Ishikawa (cell line): ENCODE measurements at regions not wholly inside any gene's neighbourhood (a gene's known extent, or its start where the extent isn't known, plus 50 kb on each side); places are given as distances from the start of the nearest gene placed in this dataset.

ENCODE experiments used
- CEBPB ChIP-seq: IDR thresholded peaks from 2 replicates; pipeline ENCODE4 v1.6.1; 2012
- CREB1 ChIP-seq: IDR thresholded peaks from 2 replicates; pipeline ENCODE4 v1.6.1; 2012; ENCODE audit warnings: low read depth
- EGR1 ChIP-seq: IDR thresholded peaks from 2 replicates; pipeline ENCODE4 v1.6.1; 2012
- EP300 ChIP-seq: IDR thresholded peaks from 2 replicates; pipeline ENCODE4 v1.6.1; 2012; ENCODE audit warnings: borderline replicate concordance
- FOXM1 ChIP-seq: IDR thresholded peaks from 2 replicates; pipeline ENCODE4 v1.6.1; 2012; ENCODE audit warnings: low read depth, borderline replicate concordance
- NFIC ChIP-seq: IDR thresholded peaks from 2 replicates; pipeline ENCODE4 v1.6.1; 2012
- RAD21 ChIP-seq: IDR thresholded peaks from 2 replicates; pipeline ENCODE4 v1.6.1; 2012; ENCODE audit warnings: low read depth
- TAF1 ChIP-seq: IDR thresholded peaks from 2 replicates; pipeline ENCODE4 v1.6.1; 2012; ENCODE audit warnings: low read depth, mild to moderate bottlenecking
- TCF12 ChIP-seq: IDR thresholded peaks from 2 replicates; pipeline ENCODE4 v1.6.1; 2012; ENCODE audit warnings: low read depth
- TEAD4 ChIP-seq: IDR thresholded peaks from 2 replicates; pipeline ENCODE4 v1.6.1; 2012
- YY1 ChIP-seq: IDR thresholded peaks from 2 replicates; pipeline ENCODE4 v1.6.1; 2012; ENCODE audit warnings: low read depth
- ZBTB7A ChIP-seq: IDR thresholded peaks from 2 replicates; pipeline ENCODE4 v1.6.1; 2012; ENCODE audit warnings: low read depth
- TF ChIP-seq, protein P1 (sequence below): IDR thresholded peaks from 2 replicates; pipeline ENCODE4 v1.6.1; 2012
- TF ChIP-seq, protein P2 (sequence below): IDR thresholded peaks from 2 replicates; pipeline ENCODE4 v1.6.1; 2012; ENCODE audit warnings: low read depth, mild to moderate bottlenecking
- TF ChIP-seq, protein P3 (sequence below): IDR thresholded peaks from 2 replicates; pipeline ENCODE4 v1.6.1; 2012

DNA sequence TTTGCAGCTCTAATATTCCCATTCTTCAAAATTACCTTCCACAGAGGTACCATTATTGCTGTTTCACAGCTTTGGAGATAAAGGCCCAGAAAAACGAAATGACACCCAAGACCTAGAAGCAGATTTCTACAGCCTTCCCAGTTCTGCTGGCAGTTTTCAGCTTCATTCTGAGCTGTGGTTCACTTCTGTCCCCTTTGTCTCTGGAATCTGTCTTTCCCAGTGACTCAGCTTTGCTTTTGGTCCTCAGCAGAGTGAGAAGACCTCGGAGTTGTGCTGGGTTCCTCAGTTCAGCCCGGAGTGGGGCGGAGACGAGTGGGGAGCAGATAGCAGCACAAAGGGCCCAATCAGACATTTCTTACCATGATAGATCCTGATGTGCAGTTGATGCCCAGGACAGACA lies 180.7 kb upstream of the CXCR4 start:
- TF ChIP-seq TCF12 (no peak), FOXM1 (no peak), RAD21 (no peak)
- TF ChIP-seq, protein P1, sequence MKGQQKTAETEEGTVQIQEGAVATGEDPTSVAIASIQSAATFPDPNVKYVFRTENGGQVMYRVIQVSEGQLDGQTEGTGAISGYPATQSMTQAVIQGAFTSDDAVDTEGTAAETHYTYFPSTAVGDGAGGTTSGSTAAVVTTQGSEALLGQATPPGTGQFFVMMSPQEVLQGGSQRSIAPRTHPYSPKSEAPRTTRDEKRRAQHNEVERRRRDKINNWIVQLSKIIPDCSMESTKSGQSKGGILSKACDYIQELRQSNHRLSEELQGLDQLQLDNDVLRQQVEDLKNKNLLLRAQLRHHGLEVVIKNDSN, result no peak

DNA sequence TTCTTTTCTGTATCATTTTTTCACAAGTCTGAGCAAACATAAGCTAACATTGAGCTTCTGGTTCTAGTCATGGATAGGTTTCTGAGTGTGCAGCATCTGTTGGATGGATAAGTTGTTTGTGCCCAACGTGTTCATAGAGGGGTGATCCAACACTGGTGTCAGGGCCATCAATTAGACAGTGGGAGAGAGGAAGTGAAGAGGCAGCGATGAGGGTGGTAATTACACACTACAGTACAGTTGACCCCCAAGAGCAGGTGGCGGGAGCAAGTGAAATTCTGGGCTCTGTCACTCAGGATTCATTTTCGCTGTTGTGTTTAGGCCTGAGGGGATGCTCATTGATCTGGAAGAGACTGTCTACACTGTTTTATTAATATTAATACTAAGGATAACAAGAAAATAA lies 180.0 kb upstream of the CXCR4 start:
- TF ChIP-seq RAD21 (no peak), EP300 (no peak), EGR1 (no peak), YY1 (no peak)
- TF ChIP-seq, protein P1, result no peak

DNA sequence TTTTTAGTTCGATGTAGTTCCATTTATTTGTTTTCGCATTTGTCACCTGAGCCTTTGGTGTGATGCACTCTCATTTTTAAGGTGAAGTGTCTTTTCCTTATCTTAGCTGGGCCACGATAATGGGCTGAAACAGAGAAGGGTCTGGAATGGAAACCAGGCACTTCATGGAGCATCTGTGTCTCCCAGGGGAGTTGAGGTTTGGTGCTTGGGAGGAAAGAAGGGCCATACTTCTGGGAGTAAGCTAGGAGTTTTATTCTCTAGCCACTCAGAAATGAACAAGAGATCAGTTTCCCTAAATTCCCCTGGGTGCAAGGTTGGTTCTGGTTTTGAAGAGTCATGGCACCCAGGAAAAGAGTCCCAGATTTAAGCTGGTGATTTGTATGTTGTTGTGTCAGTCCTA lies 179.4 kb upstream of the CXCR4 start:
- TF ChIP-seq EGR1 (no peak), YY1 (no peak), TEAD4 (no peak), NFIC (no peak), TCF12 (no peak), CREB1 (no peak), ZBTB7A (no peak), TAF1 (no peak), EP300 (no peak), RAD21 (no peak), FOXM1 (no peak), CEBPB (no peak)
- TF ChIP-seq, protein P2, sequence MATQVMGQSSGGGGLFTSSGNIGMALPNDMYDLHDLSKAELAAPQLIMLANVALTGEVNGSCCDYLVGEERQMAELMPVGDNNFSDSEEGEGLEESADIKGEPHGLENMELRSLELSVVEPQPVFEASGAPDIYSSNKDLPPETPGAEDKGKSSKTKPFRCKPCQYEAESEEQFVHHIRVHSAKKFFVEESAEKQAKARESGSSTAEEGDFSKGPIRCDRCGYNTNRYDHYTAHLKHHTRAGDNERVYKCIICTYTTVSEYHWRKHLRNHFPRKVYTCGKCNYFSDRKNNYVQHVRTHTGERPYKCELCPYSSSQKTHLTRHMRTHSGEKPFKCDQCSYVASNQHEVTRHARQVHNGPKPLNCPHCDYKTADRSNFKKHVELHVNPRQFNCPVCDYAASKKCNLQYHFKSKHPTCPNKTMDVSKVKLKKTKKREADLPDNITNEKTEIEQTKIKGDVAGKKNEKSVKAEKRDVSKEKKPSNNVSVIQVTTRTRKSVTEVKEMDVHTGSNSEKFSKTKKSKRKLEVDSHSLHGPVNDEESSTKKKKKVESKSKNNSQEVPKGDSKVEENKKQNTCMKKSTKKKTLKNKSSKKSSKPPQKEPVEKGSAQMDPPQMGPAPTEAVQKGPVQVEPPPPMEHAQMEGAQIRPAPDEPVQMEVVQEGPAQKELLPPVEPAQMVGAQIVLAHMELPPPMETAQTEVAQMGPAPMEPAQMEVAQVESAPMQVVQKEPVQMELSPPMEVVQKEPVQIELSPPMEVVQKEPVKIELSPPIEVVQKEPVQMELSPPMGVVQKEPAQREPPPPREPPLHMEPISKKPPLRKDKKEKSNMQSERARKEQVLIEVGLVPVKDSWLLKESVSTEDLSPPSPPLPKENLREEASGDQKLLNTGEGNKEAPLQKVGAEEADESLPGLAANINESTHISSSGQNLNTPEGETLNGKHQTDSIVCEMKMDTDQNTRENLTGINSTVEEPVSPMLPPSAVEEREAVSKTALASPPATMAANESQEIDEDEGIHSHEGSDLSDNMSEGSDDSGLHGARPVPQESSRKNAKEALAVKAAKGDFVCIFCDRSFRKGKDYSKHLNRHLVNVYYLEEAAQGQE, result no peak
- TF ChIP-seq, protein P1, result no peak
- TF ChIP-seq, protein P3, sequence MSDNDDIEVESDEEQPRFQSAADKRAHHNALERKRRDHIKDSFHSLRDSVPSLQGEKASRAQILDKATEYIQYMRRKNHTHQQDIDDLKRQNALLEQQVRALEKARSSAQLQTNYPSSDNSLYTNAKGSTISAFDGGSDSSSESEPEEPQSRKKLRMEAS, result no peak

DNA sequence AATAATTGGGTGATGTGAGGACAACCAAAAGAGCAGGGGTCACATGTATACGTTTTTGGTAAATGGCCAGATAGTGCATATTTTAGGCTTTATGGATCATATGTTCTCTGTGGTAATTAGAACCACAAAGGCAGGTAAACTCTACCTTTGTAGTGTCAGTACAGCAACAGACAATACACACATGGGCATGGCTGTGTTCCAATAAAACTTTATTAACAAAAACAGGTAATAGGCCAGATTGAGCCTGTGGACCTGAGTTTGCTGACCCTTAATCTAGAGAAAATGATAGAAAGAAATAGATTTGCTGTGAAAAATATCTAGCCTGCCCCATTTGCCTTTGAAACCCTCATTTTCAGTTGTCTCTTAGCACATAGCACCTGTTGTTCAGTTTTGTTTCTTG lies 177.2 kb upstream of the CXCR4 start:
- TF ChIP-seq RAD21, result no peak
- TF ChIP-seq YY1, result no peak
- no peak for TF ChIP-seq NFIC
- TF ChIP-seq TEAD4, result no peak
- TF ChIP-seq, protein P1, result no peak
- TF ChIP-seq EGR1, result no peak
- no peak for TF ChIP-seq TCF12
- TF ChIP-seq, protein P3, result no peak
- no peak for TF ChIP-seq CEBPB
- TF ChIP-seq, protein P2, result no peak
- no peak for TF ChIP-seq CREB1
- no peak for TF ChIP-seq TAF1
- TF ChIP-seq ZBTB7A, result no peak
- TF ChIP-seq FOXM1, result no peak
- no peak for TF ChIP-seq EP300

DNA sequence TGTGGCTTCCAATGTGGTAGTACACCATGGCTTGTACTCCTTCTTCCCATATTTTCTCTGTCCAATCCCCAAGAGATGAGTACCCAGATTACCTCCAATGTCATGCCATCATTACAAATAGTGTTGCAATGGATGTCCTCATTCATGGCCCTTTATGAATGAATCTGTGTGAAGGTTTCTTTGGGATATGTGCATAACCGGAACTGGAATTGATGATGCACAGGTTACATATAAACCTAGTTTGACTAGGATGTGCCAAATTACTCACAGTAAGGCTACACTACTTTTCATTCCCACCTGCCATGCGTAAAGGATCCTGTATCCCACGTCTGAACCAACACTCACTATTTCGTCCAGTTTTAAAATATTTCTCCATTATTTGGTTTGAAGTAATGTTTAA lies 173.9 kb upstream of the CXCR4 start:
- TF ChIP-seq FOXM1, result no peak
- no peak for TF ChIP-seq TEAD4

DNA sequence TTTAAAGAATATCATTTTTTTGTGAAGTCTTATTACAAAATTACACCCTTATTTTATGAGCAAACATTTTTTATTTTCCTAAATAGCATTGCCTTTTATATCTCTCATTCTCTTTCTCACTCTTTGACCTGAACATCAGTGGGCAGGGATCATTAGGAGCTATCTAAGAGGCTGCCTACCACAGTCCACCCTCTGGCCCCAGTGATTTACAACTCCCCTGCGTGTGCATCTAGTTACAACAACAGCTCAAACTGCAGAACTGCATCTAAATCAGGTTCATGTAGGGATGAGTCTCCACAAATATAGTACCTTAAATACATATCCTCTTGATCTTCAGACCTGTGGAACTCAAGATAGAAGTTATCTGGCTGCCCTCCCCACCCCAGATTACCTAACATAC lies 172.4 kb upstream of the CXCR4 start:
- TF ChIP-seq, protein P2, result no peak
- no peak for TF ChIP-seq TAF1
- no peak for TF ChIP-seq YY1
- TF ChIP-seq CREB1, result no peak
- TF ChIP-seq, protein P3, result no peak
- TF ChIP-seq TCF12, result no peak
- no peak for TF ChIP-seq ZBTB7A
- no peak for TF ChIP-seq FOXM1
- TF ChIP-seq EP300, result no peak
- TF ChIP-seq CEBPB, result no peak
- no peak for TF ChIP-seq EGR1
- TF ChIP-seq, protein P1, result no peak
- TF ChIP-seq RAD21, result no peak
- no peak for TF ChIP-seq TEAD4
